ENCODE measurements at regions not wholly inside any gene's neighbourhood (a gene's known extent, or its start where the extent isn't known, plus 50 kb on each side); places are given as distances from the start of the nearest gene placed in this dataset.

DNA sequence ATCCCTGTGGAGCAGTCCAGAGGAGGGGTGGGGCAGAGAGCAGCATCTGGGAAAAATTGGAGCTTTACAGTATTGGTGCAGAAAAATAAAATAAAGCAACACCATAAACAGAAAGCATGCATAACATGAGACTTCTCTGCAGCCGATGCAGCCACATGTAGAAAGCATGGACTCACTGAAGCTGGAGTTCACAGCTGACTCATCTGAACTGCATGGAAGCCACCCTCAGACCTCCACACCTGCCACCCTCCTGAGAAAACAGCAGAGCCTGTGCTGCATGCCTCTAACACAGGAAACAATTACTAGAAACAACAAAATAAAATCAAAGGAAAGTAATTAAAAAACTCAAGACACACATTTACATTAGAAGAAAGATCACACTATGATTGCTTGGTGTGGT is 169.4 kb upstream of the ALKAL2 start:
- peaks cover 3 to 65% of the 10 kb centered on the region in 2 experiments; a peak in 4 of 5 replicates for H3K27me3 ChIP-seq (ENCODE audit: control insufficient read depth in 1 of 2, insufficient read depth in 2 of 2, low read length in 2 of 2)
- CTCF ChIA-PET (ENCODE audit: low intra/inter-chr PET ratio, low total read pairs): no interaction called here
- H3K9ac ChIP-seq (ENCODE audit: insufficient read depth, low read depth, low read length): no peak overlapping the region
- H3K9me3 ChIP-seq (ENCODE audit: low read length): no peaks in the 10 kb centered on the region
- H3K4me2 ChIP-seq (ENCODE audit: low read depth, low read length): no peak overlapping the region
- DNase-seq (ENCODE audit: low spot score) (no peak), ATAC-seq (no peak), FAIRE-seq (no peak)
- H3K27ac ChIP-seq (ENCODE audit: extremely low read length, insufficient read depth, low read length): no peak overlapping the region
- POLR2A ChIA-PET: no interaction called here
- no peaks in the 10 kb centered on the region for H3K36me3 ChIP-seq (replicated peaks in 1 of 2; ENCODE audit: control insufficient read depth in 1 of 2, insufficient read depth in 2 of 2, low read length in 2 of 2)
- 11% methylated on average over 1 of the region's 1 CpG for WGBS (ENCODE audit: low lambda C conversion rate)
- intact Hi-C loops (cut with micrococcal nuclease; ENCODE audit: unreplicated experiment): no loop called here
- H3K79me2 ChIP-seq (ENCODE audit: insufficient read depth, low read length): no peaks in the 10 kb centered on the region
- H4K20me1 ChIP-seq (ENCODE audit: insufficient read depth, low read length): no peaks in the 10 kb centered on the region
- no peak for TF ChIP-seq BHLHE40 (IDR thresholded peaks at IDR 0.05; ENCODE audit: low read length)
- no peak for TF ChIP-seq ZNF609 (CRISPR knock-in tag; IDR thresholded peaks at IDR 0.05; ENCODE audit: borderline replicate concordance)
- TF ChIP-seq TBP (CRISPR knock-in tag; IDR thresholded peaks at IDR 0.05): no peak
- no peak for TF ChIP-seq ZNF83 (CRISPR knock-in tag; IDR thresholded peaks at IDR 0.05; ENCODE audit: borderline replicate concordance)
- no peak for TF ChIP-seq TSC22D2 (CRISPR knock-in tag; IDR thresholded peaks at IDR 0.05; ENCODE audit: borderline replicate concordance)
- TF ChIP-seq PAWR (CRISPR knock-in tag; IDR thresholded peaks at IDR 0.05; ENCODE audit: borderline replicate concordance): no peak
- TF ChIP-seq ZNF850 (CRISPR knock-in tag; conservative IDR thresholded peaks at IDR 0.05): no peak
- no peak for TF ChIP-seq NKX3-1 (CRISPR knock-in tag; IDR thresholded peaks at IDR 0.05)
- TF ChIP-seq ZNF207 (IDR thresholded peaks at IDR 0.05; ENCODE audit: borderline replicate concordance): no peak
- TF ChIP-seq RXRB (CRISPR knock-in tag; IDR thresholded peaks at IDR 0.05; ENCODE audit: borderline replicate concordance): no peak
- no peak for TF ChIP-seq SKI (IDR thresholded peaks at IDR 0.05; ENCODE audit: partially characterized antibody)
- TF ChIP-seq EED (CRISPR knock-in tag; IDR thresholded peaks at IDR 0.05): no peak
- TF ChIP-seq, protein P1, sequence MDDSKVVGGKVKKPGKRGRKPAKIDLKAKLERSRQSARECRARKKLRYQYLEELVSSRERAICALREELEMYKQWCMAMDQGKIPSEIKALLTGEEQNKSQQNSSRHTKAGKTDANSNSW (CRISPR knock-in tag; IDR thresholded peaks at IDR 0.05; ENCODE audit: borderline replicate concordance): no peak
- TF ChIP-seq ZNF292 (CRISPR knock-in tag; IDR thresholded peaks at IDR 0.05; ENCODE audit: borderline replicate concordance, low read depth): no peak
- TF ChIP-seq, protein P2, sequence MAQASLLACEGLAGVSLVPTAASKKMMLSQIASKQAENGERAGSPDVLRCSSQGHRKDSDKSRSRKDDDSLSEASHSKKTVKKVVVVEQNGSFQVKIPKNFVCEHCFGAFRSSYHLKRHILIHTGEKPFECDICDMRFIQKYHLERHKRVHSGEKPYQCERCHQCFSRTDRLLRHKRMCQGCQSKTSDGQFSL (CRISPR knock-in tag; IDR thresholded peaks at IDR 0.05): no peak
- TF ChIP-seq FOSL1 (CRISPR knock-in tag; IDR thresholded peaks at IDR 0.05; ENCODE audit: borderline replicate concordance): no peak
- TF ChIP-seq JARID2 (CRISPR knock-in tag; IDR thresholded peaks at IDR 0.05; ENCODE audit: insufficient replicate concordance): no peak
- H3K4me3 ChIP-seq (replicated peaks in 1 of 3; ENCODE audit: insufficient read depth in 1 of 3, low read depth in 2 of 3, low read length in 3 of 3): no peak overlapping the region
- no peak overlapping the region for H2AFZ ChIP-seq (ENCODE audit: low read length)
- H3K4me1 ChIP-seq (ENCODE audit: insufficient read depth, low read length): no peaks in the 10 kb centered on the region
- no TSS peak for BruUV-seq (replicated peaks)
- in situ Hi-C loops (cut with HindIII; ENCODE audit: extremely low pct_ligation_motif_present, low pct_unique_long_range_greater_than_20kb): no loop called here

All from HepG2 (cell line).